Mesendoderm (in vitro differentiated cells): ENCODE measurements at regions not wholly inside any gene's neighbourhood (a gene's known extent, or its start where the extent isn't known, plus 50 kb on each side); places are given as distances from the start of the nearest gene placed in this dataset.

ENCODE experiments used
- DNase-seq: peaks from one replicate; pipeline ENCODE4 v3.0.0; 2013
- H2AK5ac ChIP-seq: 2 replicates; pipeline ENCODE4 v1.6.1; 2013; ENCODE audit warnings: low read length, inconsistent platforms
- H2BK120ac ChIP-seq: 2 replicates; pipeline ENCODE4 v1.6.1; 2013; ENCODE audit warnings: low read depth, mild to moderate bottlenecking, low read length, moderate library complexity, mixed read lengths
- H2BK15ac ChIP-seq: replicated peaks from 2 replicates; pipeline ENCODE4 v1.6.1; 2013; ENCODE audit warnings: low read depth, mild to moderate bottlenecking, moderate library complexity
- H2BK5ac ChIP-seq: 2 replicates; pipeline ENCODE4 v1.6.1; 2013; ENCODE audit warnings: low read length, inconsistent platforms
- H3K18ac ChIP-seq: 2 replicates; pipeline ENCODE4 v1.6.1; 2013; ENCODE audit warnings: mild to moderate bottlenecking, low read length, mixed read lengths
- H3K23ac ChIP-seq: one replicate; pipeline ENCODE4 v1.6.1; 2013; ENCODE audit warnings: low read length
- H3K27ac ChIP-seq: 2 replicates; pipeline ENCODE4 v1.5.1; 2013; ENCODE audit warnings: low read depth, mild to moderate bottlenecking, inconsistent platforms, low read length, moderate library complexity
- H3K27me3 ChIP-seq: 2 replicates; pipeline ENCODE4 v1.6.1; 2013; ENCODE audit warnings: low read length, control low read depth, mild to moderate bottlenecking, inconsistent platforms; ENCODE audit not compliant: insufficient read depth, poor library complexity
- H3K36me3 ChIP-seq: 2 replicates; pipeline ENCODE4 v1.6.1; 2013; ENCODE audit warnings: low read length, inconsistent platforms; ENCODE audit not compliant: control insufficient read depth, insufficient read depth
- H3K4ac ChIP-seq: one replicate; pipeline ENCODE4 v1.6.1; 2013; ENCODE audit warnings: low read depth, mild to moderate bottlenecking, low read length, moderate library complexity
- H3K4me1 ChIP-seq: 2 replicates; pipeline ENCODE4 v1.6.1; 2013; ENCODE audit warnings: low read depth, low read length, inconsistent platforms; ENCODE audit not compliant: control insufficient read depth
- H3K4me2 ChIP-seq: 2 replicates; pipeline ENCODE4 v1.6.1; 2013; ENCODE audit warnings: low read length
- H3K4me3 ChIP-seq: 2 replicates; pipeline ENCODE4 v1.5.1; 2013; ENCODE audit warnings: mild to moderate bottlenecking, low read length
- H3K56ac ChIP-seq: one replicate; pipeline ENCODE4 v1.6.1; 2013; ENCODE audit warnings: low read length
- H3K79me1 ChIP-seq: 2 replicates; pipeline ENCODE4 v1.6.1; 2013; ENCODE audit warnings: low read length, inconsistent platforms
- H3K79me2 ChIP-seq: 2 replicates; pipeline ENCODE4 v1.6.1; 2013; ENCODE audit warnings: mild to moderate bottlenecking, low read length; ENCODE audit not compliant: control insufficient read depth, insufficient read depth
- H3K9ac ChIP-seq: 2 replicates; pipeline ENCODE4 v1.6.1; 2013; ENCODE audit warnings: low read length, inconsistent platforms
- H4K5ac ChIP-seq: one replicate; pipeline ENCODE4 v1.6.1; 2013; ENCODE audit warnings: low read length
- H4K8ac ChIP-seq: one replicate; pipeline ENCODE4 v1.6.1; 2013; ENCODE audit warnings: low read depth, mild to moderate bottlenecking, control low read depth, low read length, moderate library complexity
- WGBS: extraction: QIAGEN DNeasy Blood & Tissue Kit; methylation state at CpG from one replicate; pipeline ENCODE4 v1.1.7; 2013; ENCODE audit warnings: low lambda C conversion rate, missing lambda C conversion rate; ENCODE audit not compliant: insufficient coverage; ENCODE audit errors: extremely low coverage; 5-methylcytosine and 5-hydroxymethylcytosine counted together

DNA sequence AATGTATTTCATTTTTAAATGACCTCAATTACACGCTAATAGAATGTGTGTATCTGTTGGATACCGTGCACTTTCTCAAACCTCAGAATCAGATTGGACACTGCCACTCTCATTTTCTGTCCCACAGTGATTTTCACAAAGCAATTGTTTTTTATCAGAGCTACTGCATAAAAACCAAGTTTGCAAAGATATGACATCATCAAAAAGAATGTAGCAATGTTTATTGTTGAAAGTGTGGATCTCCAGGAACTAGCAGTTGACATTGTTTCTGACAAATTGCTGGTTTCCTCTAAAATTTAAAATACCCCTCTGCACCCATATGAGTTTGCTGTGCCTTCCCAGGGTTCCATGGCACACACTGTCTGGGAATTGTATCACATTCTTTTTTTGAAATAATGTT, 362.7 kb upstream of the DDI1 start:
- H4K8ac ChIP-seq = no peak overlapping the region
- no peak overlapping the region for H3K4ac ChIP-seq
- no peaks in the 10 kb centered on the region for H3K79me1 ChIP-seq
- H3K23ac ChIP-seq = no peak overlapping the region
- H2BK120ac ChIP-seq = no peak overlapping the region
- H3K4me1 ChIP-seq = no peaks in the 10 kb centered on the region
- no peaks in the 10 kb centered on the region for H3K27me3 ChIP-seq
- H3K56ac ChIP-seq = no peak overlapping the region
- no CpG with 5 or more reads among the region's 2 CpGs for WGBS
- H3K4me2 ChIP-seq = no peak overlapping the region
- H4K5ac ChIP-seq = no peak overlapping the region
- no peak overlapping the region for H3K18ac ChIP-seq
- H3K4me3 ChIP-seq = no peak overlapping the region
- H3K36me3 ChIP-seq = no peaks in the 10 kb centered on the region
- H3K79me2 ChIP-seq = no peaks in the 10 kb centered on the region
- no peak overlapping the region for H3K9ac ChIP-seq
- DNase-seq = no peak
- H3K27ac ChIP-seq = no peak overlapping the region
- no peak overlapping the region for H2AK5ac ChIP-seq
- no peak overlapping the region for H2BK5ac ChIP-seq
- H2BK15ac ChIP-seq = no peak overlapping the region

GRCh38 chr11:103676413-103676812, 360.0 kb upstream of the DDI1 start:
- Histone ChIP-seq H3K56ac (no peak overlapping the region), H3K4me2 (no peak overlapping the region), H3K18ac (no peak overlapping the region), H4K8ac (no peak overlapping the region), H2BK5ac (no peak overlapping the region), H4K5ac (no peak overlapping the region), H3K9ac (no peak overlapping the region), H3K4me1 (no peaks in the 10 kb centered on the region), H3K4me3 (no peak overlapping the region), H3K23ac (no peak overlapping the region), H2BK15ac (no peak overlapping the region), H2BK120ac (no peak overlapping the region), H3K27ac (no peak overlapping the region), H2AK5ac (no peak overlapping the region), H3K36me3 (no peaks in the 10 kb centered on the region), H3K79me1 (no peaks in the 10 kb centered on the region), H3K4ac (no peak overlapping the region), H3K79me2 (no peaks in the 10 kb centered on the region), H3K27me3 (no peaks in the 10 kb centered on the region)
- WGBS = no CpG with 5 or more reads among the region's 1 CpG
- no peak for DNase-seq

GRCh38 chr11:103680826-103681225, 355.6 kb upstream of the DDI1 start:
- no peak overlapping the region for H3K9ac ChIP-seq
- DNase-seq = no peak
- H4K5ac ChIP-seq = no peak overlapping the region
- H2BK120ac ChIP-seq = no peak overlapping the region
- no CpG with 5 or more reads among the region's 1 CpG for WGBS
- H4K8ac ChIP-seq = no peak overlapping the region
- no peak overlapping the region for H2BK15ac ChIP-seq
- H3K4me2 ChIP-seq = no peak overlapping the region
- H3K23ac ChIP-seq = no peak overlapping the region
- H3K4me3 ChIP-seq = no peak overlapping the region
- H3K4me1 ChIP-seq = peaks cover 4% of the 10 kb centered on the region
- no peaks in the 10 kb centered on the region for H3K36me3 ChIP-seq
- H2AK5ac ChIP-seq = no peak overlapping the region
- no peak overlapping the region for H2BK5ac ChIP-seq
- H3K18ac ChIP-seq = no peak overlapping the region
- H3K79me1 ChIP-seq = no peaks in the 10 kb centered on the region
- no peak overlapping the region for H3K4ac ChIP-seq
- H3K56ac ChIP-seq = no peak overlapping the region
- H3K27ac ChIP-seq = no peak overlapping the region
- no peaks in the 10 kb centered on the region for H3K79me2 ChIP-seq
- H3K27me3 ChIP-seq = no peaks in the 10 kb centered on the region

DNA sequence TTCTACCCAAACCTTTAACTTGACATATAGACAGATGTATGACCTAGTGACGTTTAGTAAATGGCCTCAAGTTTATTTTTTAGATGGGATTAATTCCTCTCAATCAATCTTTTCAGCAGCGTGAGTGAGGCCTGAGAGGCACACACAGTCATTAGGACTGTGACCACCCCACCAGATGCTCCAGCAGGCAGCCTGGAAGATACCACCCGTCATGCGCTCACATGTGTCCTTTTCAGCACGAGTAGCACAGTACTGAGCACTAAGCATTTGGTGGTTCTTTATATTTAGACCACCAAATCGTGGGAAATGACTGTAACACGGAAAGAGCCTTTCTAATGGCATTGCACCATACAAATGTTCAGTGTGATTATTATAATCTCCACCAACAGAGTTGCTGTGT, 354.6 kb upstream of the DDI1 start:
- no peak overlapping the region for H2AK5ac ChIP-seq
- WGBS = no CpG with 5 or more reads among the region's 7 CpGs
- no peaks in the 10 kb centered on the region for H3K27me3 ChIP-seq
- H2BK5ac ChIP-seq = no peak overlapping the region
- H3K18ac ChIP-seq = no peak overlapping the region
- H4K5ac ChIP-seq = no peak overlapping the region
- no peak overlapping the region for H3K4me3 ChIP-seq
- no peak overlapping the region for H3K9ac ChIP-seq
- H2BK120ac ChIP-seq = no peak overlapping the region
- no peak overlapping the region for H3K56ac ChIP-seq
- no peaks in the 10 kb centered on the region for H3K79me2 ChIP-seq
- H3K23ac ChIP-seq = no peak overlapping the region
- no peak overlapping the region for H2BK15ac ChIP-seq
- H3K79me1 ChIP-seq = no peaks in the 10 kb centered on the region
- no peak overlapping the region for H3K4ac ChIP-seq
- no peak overlapping the region for H4K8ac ChIP-seq
- H3K4me2 ChIP-seq = no peak overlapping the region
- no peak overlapping the region for H3K27ac ChIP-seq
- no peaks in the 10 kb centered on the region for H3K36me3 ChIP-seq
- DNase-seq = no peak
- H3K4me1 ChIP-seq = peaks cover 4% of the 10 kb centered on the region

DNA sequence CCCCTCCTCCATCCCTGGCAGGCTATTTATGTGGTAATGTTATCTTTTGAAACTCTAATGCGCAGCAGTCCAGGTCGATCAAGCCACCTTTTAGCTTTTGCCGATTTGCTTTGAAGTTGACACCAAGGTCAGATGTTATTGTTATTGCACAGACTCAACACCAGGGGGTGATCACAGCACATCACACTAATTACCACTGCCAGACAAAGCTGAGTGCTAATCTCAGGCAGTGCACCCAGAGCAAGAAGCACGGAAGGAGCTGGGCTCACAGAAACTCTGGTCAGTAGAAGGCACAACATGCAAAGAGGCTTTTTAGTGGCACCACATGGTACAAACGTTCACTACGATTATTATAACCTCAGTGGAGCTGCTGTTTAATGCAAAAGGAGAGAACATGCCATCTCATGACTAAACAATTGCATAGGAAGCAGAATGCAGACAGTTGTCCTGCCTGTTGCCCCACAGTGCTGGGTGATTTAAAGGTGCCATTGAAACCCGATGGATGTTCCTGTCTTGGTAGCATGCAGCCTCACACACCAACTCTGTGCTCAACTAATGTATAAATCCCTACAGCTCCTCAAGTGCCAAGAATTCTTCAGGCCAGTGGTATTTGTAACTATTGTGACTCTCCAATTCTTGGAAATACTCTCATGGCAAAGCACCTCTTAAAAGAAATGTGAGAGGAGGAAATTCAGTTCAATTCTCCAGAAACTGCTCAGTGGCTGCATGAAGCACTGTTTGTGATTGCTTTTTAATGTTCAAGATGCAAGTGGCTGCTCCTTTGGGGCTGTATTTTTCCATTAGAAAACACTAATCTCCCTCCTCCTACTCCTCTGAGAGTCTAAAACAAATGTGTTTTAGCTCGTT, 353.9 kb upstream of the DDI1 start:
- Histone ChIP-seq H3K4me3 (no peak overlapping the region), H2BK120ac (no peak overlapping the region), H3K18ac (peak overlapping the region; percentile 65), H3K9ac (no peak overlapping the region), H2AK5ac (no peak overlapping the region), H3K36me3 (no peaks in the 10 kb centered on the region), H3K23ac (no peak overlapping the region), H3K56ac (peak overlapping the region; percentile 52), H3K79me2 (no peaks in the 10 kb centered on the region), H4K5ac (no peak overlapping the region), H4K8ac (no peak overlapping the region), H3K4ac (no peak overlapping the region), H3K27me3 (no peaks in the 10 kb centered on the region), H3K4me1 (peaks cover 4% of the 10 kb centered on the region), H2BK15ac (no peak overlapping the region), H3K27ac (no peak overlapping the region), H3K79me1 (no peaks in the 10 kb centered on the region), H3K4me2 (no peak overlapping the region), H2BK5ac (no peak overlapping the region)
- peak; percentile 89 for DNase-seq
- WGBS = no CpG with 5 or more reads among the region's 8 CpGs

GRCh38 chr11:103683576-103683975, 352.9 kb upstream of the DDI1 start:
- Histone ChIP-seq H3K79me1 (no peaks in the 10 kb centered on the region), H3K4ac (no peak overlapping the region), H3K27me3 (no peaks in the 10 kb centered on the region), H4K5ac (no peak overlapping the region), H3K18ac (no peak overlapping the region), H3K4me3 (no peak overlapping the region), H4K8ac (no peak overlapping the region), H2AK5ac (no peak overlapping the region), H2BK120ac (no peak overlapping the region), H3K36me3 (no peaks in the 10 kb centered on the region), H3K56ac (no peak overlapping the region), H2BK5ac (no peak overlapping the region), H3K23ac (no peak overlapping the region), H3K4me2 (no peak overlapping the region), H3K27ac (no peak overlapping the region), H2BK15ac (no peak overlapping the region), H3K9ac (no peak overlapping the region), H3K79me2 (no peaks in the 10 kb centered on the region), H3K4me1 (peaks cover 4% of the 10 kb centered on the region)
- whole genome bisulfite sequencing = no CpG with 5 or more reads among the region's 2 CpGs
- no peak for DNase-seq
